NB4 (cell line): ENCODE measurements at regions not wholly inside any gene's neighbourhood (a gene's known extent, or its start where the extent isn't known, plus 50 kb on each side); places are given as distances from the start of the nearest gene placed in this dataset.

Source experiments
- DNase-seq: peaks from one replicate; pipeline ENCODE4 v3.0.0; 2010; ENCODE audit warnings: low read depth
- H3K4me3 ChIP-seq: one replicate; pipeline ENCODE4 v1.5.1; 2011; ENCODE audit warnings: mild to moderate bottlenecking, low read depth, low read length, moderate library complexity
- MYC ChIP-seq: IDR thresholded peaks from 2 replicates; pipeline ENCODE4 v1.6.1; 2011; ENCODE audit warnings: low read depth, low read length
- POLR2A ChIP-seq: IDR thresholded peaks from 2 replicates; pipeline ENCODE4 v1.6.1; 2011; ENCODE audit warnings: mild to moderate bottlenecking; ENCODE audit not compliant: insufficient read length; ENCODE audit errors: extremely low read depth
- TF ChIP-seq, protein P1 (sequence below): IDR thresholded peaks from 2 replicates; pipeline ENCODE4 v1.6.1; 2011; ENCODE audit warnings: low read depth, low read length
- TF ChIP-seq, protein P2 (sequence below): IDR thresholded peaks from one replicate; pipeline ENCODE4 v1.5.1; 2012; ENCODE audit warnings: low read depth, low read length

DNA sequence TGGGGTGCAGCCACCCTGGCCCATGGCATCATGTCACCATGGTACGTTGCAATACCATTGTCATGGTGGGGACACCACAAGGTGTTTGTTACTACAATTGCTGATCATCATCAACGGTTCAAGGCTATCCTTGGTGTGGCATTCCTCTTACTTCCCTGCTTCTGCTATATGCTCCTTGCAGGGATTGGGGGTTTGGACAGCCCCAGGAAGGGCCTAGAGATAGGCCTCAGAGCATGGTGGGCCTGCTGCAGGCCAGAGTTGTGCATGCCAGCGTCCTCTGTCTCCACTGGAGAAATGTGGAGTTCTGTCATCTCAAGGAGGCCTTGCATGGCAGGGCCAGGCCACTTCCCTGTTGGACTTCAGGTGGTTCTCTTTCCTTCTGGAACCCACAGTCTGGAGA lies 234.6 kb upstream of the MKI67 start:
- H3K4me3 ChIP-seq, result no peak overlapping the region
- DNase-seq, result no peak
- TF ChIP-seq, protein P1, sequence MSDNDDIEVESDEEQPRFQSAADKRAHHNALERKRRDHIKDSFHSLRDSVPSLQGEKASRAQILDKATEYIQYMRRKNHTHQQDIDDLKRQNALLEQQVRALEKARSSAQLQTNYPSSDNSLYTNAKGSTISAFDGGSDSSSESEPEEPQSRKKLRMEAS, result no peak
- TF ChIP-seq MYC, result no peak
- TF ChIP-seq POLR2A, result no peak
- TF ChIP-seq, protein P2, sequence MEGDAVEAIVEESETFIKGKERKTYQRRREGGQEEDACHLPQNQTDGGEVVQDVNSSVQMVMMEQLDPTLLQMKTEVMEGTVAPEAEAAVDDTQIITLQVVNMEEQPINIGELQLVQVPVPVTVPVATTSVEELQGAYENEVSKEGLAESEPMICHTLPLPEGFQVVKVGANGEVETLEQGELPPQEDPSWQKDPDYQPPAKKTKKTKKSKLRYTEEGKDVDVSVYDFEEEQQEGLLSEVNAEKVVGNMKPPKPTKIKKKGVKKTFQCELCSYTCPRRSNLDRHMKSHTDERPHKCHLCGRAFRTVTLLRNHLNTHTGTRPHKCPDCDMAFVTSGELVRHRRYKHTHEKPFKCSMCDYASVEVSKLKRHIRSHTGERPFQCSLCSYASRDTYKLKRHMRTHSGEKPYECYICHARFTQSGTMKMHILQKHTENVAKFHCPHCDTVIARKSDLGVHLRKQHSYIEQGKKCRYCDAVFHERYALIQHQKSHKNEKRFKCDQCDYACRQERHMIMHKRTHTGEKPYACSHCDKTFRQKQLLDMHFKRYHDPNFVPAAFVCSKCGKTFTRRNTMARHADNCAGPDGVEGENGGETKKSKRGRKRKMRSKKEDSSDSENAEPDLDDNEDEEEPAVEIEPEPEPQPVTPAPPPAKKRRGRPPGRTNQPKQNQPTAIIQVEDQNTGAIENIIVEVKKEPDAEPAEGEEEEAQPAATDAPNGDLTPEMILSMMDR, result no peak

DNA sequence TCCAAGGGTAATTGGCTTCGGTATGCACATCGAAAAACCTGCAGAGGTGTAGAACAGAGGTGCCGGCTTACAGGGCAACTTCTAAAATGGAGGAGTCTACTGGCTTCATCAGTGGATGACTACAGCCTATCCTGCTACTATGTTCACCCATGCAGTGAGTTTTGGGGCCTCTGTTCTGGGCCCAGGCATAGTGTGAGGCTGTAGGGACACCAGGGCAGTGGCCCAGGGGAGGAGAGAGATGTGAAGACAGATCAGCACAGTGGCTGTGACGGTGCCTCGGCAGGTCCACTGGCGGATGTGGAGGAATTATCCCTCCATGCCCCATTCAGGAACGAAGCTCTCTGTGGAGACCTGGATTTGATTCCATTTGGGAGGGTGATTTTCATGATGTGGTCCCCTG lies 235.3 kb upstream of the MKI67 start:
- TF ChIP-seq MYC (no peak), POLR2A (no peak)
- TF ChIP-seq, protein P1, result no peak
- TF ChIP-seq, protein P2, result no peak
- no peak overlapping the region for H3K4me3 ChIP-seq
- no peak for DNase-seq

DNA sequence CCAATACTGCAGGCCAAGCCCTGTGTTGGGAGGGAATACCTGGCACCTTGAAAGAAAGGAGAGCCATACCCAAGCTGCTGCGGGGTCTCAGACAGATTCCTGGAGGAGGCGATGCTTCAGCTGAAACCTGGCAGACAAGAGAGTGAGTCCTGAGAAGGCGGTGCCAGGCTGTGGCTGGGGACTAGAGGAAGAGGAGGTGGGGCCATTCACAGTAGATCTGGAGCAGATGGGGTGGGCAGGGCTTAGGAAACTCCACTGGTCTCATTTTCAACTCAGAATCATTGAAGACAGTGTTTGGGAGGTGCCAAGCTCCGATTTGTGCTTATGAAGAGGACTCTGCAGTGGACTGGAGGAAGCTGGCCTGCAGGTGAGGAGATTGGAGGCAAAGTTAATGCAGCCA lies 236.3 kb upstream of the MKI67 start:
- DNase-seq, result no peak
- TF ChIP-seq MYC, result no peak
- TF ChIP-seq, protein P1, result no peak
- H3K4me3 ChIP-seq, result no peak overlapping the region

DNA sequence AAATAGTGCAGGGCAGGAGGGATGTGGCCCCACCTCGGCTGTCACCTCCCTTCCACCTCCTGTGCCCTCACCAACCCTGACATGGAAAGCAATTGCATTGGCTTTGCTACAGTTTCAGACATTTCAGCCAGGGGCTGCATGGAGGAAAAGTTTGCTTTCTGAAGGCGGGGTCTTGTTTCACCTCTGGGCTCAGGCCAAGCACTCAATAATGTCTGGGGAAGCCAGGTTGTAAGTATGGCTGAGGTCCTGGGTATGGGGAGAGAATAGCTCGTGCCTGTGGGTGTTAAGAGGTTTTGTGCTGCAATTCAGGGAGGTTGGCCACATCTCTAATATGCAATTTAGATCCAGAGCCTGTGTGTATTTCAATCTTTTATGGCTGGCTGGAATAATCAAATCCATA lies 238.4 kb upstream of the MKI67 start:
- no peak for DNase-seq
- TF ChIP-seq, protein P2, result no peak
- TF ChIP-seq POLR2A, result no peak
- TF ChIP-seq MYC, result no peak
- TF ChIP-seq, protein P1, result no peak

DNA sequence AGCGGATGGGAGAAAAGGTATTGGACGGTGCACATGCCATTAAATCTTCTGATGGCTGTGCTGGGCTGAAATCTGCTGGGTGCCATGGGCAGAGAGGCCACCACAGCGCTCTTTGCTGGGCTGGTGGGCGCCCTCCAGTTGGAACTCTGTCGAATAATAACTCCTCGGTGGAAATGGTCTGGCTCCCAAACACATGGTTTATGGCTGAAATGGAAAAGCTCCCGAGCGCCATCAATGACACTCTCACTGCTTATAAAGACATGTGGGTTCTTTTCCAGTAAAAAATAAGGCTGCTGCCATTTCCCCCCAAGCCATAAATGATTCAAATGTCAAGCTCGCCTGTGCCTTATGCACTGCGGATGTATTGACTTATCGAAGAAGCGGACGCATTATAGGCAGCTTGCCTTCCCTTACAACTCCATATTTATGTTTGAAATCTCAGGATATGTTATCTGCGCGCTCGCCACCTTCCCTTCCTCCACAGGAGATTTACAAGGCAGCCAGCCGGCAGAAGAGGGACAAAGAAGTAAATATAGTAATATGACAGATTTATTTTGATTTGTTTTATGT lies 239.0 kb upstream of the MKI67 start:
- TF ChIP-seq, protein P2, result no peak
- TF ChIP-seq, protein P1, result no peak
- TF ChIP-seq POLR2A, result no peak
- no peak for TF ChIP-seq MYC
- no peak for DNase-seq
- no peak overlapping the region for H3K4me3 ChIP-seq

More for the DNA sequence above, 238.4 kb upstream of the MKI67 start:
- H3K4me3 ChIP-seq, result no peak overlapping the region

DNA sequence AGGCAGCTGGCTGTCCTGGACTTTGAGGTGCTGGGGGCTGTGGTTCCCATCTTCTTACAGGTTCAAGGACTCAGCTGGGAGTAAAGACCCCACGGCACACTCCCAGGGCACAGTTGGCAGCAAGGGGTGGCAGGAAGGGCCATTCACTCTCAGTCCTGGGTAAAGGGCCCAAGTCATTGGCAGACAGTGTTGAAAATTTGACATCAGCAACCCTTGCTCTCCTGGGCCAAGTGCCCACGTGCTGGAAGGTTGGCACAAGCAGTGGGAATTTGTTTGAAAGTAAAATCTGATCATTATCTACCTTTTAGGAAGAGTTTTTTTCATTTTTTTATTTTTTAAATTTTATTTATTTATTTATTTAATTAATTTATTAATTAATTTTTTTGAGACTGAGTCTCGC lies 241.6 kb upstream of the MKI67 start:
- H3K4me3 ChIP-seq, result no peak overlapping the region
- no peak for DNase-seq
- TF ChIP-seq POLR2A (no peak), MYC (no peak)
- TF ChIP-seq, protein P1, result no peak
- TF ChIP-seq, protein P2, result no peak
